Activated CD4-positive, alpha-beta T cell treated with anti-CD3 and anti-CD28 coated beads, Interleukin-2, Interleukin-4, amounts not matched to agents 100 ng/mL and 50 ng/mL, durations not matched to agents 16 hours and 8 hours (primary cell): ENCODE measurements at regions not wholly inside any gene's neighbourhood (a gene's known extent, or its start where the extent isn't known, plus 50 kb on each side); places are given as distances from the start of the nearest gene placed in this dataset.
"Not testable (repeated sequence)": the region's sequence is repeated elsewhere in the genome, so short reads cannot be mapped to it uniquely, and the experiment has no call there.

ENCODE experiments used
- DNase-seq: peaks from one replicate; pipeline ENCODE4 v3.0.0-alpha.2; 2020; ENCODE audit warnings: low spot score

DNA sequence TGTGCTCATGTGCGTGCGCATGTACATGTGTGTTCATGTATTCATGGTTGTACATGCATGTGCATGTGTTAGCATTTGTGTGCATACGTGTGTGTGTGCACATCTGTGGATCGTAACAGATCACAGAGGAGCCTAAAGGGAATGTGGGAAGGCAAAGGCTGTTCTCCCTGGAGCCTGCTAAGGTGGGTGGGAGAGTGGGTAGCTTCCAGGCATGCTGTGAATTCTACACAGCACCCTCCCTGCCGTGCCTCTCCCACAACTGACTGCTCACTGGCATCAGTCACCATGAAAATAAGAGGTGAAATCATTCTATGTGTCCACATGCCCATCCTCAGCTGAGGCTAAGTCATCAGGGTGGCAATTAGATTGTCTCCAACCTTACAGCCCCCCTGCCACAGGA, 600.9 kb downstream of the MID1IP1 start:
- no peak for DNase-seq

DNA sequence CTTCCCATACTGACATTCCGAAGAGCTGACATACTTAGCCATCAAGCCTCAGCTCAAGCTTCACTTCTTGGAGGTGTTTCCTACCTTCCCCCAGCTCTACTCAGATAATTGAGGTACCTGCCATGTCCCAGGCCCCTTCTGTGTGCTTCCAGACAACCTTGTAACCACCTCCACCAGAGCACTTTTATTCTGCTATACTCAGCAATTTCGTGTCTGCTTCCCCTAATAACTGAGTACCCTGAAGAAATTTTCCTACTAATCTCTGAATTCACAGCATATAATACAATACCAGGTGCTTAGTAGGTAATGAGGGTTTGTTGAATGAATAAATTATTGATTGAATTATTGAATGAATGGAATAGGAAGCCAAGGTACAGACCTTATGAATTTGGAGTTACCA, 605.5 kb downstream of the MID1IP1 start:
- DNase-seq: no peak

- DNase-seq: no peak
Observed at GRCh38 chrX:39409246-39409917, 608.1 kb downstream of the MID1IP1 start.

DNA sequence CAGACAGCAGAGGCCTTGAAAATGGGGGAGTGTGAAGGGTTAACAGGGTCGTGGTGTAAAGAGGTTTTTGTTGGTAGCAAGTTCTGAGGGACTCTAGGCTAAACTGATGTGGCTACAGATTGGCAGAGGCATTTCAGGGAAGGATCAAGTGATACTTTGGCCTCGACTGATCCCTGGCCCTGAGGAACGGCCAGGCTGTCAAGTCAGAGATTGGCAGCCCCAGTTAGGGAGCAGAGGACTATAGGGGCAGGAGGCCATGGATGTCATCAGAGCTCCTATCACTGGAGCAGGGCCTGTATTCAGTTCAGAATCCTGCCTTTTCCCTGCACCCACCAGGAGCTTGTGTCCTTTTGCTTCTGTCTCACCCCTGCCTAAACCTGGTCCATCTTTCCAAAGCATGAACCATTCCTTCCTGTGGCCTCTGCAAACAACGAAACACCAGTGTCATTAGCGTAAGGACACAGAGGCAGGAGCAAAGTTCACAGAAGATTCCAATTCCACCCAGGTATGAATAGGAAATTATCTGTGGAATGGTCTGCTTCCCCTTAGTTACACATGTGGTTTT, 613.1 kb downstream of the MID1IP1 start:
- no peak for DNase-seq

- DNase-seq: no peak
Observed at GRCh38 chrX:39416547-39417260, 615.4 kb downstream of the MID1IP1 start.

GRCh38 chrX:39418254-39418704, 617.0 kb downstream of the MID1IP1 start:
- DNase-seq: no peak

- no peak for DNase-seq
Observed at GRCh38 chrX:39418731-39419638, 617.7 kb downstream of the MID1IP1 start.

GRCh38 chrX:39421006-39421405, 619.7 kb downstream of the MID1IP1 start:
- no peak for DNase-seq

GRCh38 chrX:39425124-39425806, 624.0 kb downstream of the MID1IP1 start:
- no peak for DNase-seq

DNA sequence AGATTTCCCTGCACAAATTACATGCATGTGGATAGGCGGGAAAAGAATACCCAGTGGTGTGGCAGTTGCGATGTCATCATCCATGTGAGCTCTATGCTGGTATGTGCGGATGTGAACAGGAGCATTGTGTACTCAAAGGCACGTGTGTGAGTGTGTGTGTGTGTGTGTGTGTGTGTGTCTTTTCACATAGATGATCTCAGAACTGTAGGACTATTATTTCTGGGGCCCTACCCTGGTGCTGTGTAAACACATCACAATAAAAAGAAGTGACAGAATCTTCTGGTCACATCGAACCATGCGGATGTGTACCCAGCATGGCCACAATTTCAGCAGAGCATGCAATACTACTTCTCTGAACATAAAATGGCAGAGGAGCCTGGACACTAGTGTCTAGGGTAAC, 624.8 kb downstream of the MID1IP1 start:
- no peak for DNase-seq

DNA sequence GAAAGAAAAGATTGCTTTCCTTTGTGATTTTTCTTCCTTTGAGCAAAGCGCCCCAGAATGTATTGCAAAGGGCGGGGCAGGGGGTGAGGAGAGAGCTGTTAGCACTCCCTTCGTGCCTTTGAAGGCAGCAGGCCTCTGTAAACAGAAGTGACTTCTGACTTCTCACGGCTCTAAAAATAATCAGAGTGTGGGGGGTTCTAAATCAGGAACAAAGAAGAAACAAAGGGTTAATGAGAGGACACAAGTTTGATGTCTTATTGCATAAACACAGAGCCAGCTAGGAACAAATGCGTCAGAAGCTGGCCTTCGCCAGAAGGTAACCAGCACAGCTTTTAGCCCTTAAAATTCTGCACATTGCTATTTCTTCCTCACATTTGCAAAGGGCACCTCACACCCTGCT, 626.2 kb downstream of the MID1IP1 start:
- DNase-seq: no peak

DNA sequence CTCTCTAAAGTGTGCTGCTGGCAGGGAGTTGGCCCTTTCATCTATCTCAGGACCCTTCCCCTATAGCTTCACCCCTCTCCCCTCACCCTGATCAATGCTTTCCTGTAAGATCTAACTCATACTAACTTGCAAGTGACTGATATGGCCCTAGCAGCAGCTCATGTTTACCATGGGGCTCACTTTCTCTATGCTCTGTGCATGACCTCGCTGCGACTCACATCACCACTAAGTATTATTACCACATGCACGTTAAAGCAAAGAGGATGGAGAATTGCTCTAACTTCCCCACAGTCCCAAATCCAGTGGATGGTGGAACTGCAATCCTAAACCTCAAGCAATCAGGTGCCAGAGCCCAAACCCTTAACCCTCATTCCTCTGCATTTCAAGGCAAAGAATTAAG, 626.6 kb downstream of the MID1IP1 start:
- no peak for DNase-seq

DNA sequence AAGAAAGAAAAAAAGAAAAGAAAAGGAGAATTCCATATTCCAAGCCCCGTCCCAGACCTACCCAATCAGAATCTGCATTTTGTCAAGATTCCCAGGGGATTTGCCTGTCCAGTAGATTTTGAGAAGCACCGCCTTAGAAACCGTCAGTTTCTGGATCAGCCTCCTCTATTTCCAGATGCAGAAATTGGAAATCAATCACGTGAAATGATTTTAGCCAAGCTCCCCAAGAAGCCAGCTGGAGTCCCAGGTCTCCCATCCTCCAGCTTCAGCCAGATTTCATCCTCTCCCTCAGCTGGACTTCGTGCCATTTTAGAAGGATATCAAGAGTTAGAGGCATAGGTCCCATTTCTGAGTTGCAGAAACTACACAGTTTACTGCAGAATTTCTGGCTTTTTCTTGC, 629.3 kb downstream of the MID1IP1 start:
- DNase-seq: no peak

- DNase-seq: no peak
Observed at GRCh38 chrX:39431893-39432292, 630.6 kb downstream of the MID1IP1 start.

- DNase-seq: not testable (repeated sequence)
Observed at GRCh38 chrX:39434671-39435070, 633.4 kb downstream of the MID1IP1 start.

GRCh38 chrX:39436538-39436937, 635.3 kb downstream of the MID1IP1 start:
- DNase-seq: not testable (repeated sequence)

GRCh38 chrX:39437670-39438441, 636.6 kb downstream of the MID1IP1 start:
- DNase-seq: no peak

DNA sequence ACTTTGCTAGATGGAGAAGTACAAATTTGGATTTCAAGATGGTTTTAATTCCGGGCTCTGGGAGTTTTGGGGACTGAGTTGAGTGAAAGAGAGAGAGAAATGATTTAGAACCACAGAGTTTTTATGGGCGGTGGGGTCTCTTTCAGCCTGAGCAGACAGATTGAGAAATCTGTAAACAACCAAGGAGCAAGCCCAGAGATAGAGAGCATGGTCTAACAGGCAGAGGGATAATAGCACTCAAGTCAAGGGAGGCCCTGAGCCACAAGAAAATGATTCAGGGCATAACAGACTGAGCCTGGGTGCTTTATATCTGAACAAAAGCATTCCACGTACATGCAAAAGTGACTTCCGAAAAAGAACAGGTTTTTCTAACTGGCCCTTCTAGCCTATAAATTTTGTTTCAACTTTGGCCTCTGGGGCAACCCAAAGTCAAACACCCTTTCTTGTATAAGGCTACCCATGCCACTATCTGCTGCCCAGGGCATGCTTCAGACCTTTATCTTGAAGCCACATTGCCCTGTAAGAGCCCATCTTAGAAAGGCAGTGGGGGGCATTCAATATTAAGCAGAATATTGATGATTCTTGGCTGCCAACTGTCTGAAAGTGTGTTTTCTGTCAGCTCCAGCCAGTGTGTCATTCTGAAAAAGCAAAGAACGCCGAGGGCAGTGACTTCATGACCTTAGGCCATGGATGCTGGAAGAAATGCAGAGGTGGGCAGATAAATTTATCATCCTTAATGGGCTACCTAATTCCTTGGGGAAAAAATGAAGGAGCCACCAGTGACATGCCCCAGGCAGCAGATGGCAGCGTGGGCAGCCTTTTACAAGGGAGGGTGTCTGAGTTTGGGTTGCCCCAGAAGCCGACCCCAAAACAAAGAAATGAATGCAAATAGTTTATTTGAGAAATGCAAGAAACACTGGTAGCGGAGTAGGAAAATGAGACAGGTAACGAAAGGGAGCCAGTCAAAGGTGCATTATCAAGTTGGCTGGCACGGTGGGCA, 637.6 kb downstream of the MID1IP1 start:
- no peak for DNase-seq

GRCh38 chrX:39439906-39440798, 638.9 kb downstream of the MID1IP1 start:
- no peak for DNase-seq
